ENCODE measurements at regions not wholly inside any gene's neighbourhood (a gene's known extent, or its start where the extent isn't known, plus 50 kb on each side); places are given as distances from the start of the nearest gene placed in this dataset.
"Not testable (repeated sequence)": the region's sequence is repeated elsewhere in the genome, so short reads cannot be mapped to it uniquely, and the experiment has no call there.

- H3K4me1 Mint-ChIP-seq: no peaks in the 10 kb centered on the region
- no peaks in the 10 kb centered on the region for H3K9me3 Mint-ChIP-seq
- H3K36me3 Mint-ChIP-seq: no peaks in the 10 kb centered on the region
- DNase-seq: no peak
- H3K27ac Mint-ChIP-seq: no peak overlapping the region
- no peak overlapping the region for H3K4me3 Mint-ChIP-seq
- H3K27me3 Mint-ChIP-seq: peaks cover 3% of the 10 kb centered on the region
Observed at GRCh38 chr5:42242881-42243485, 180.3 kb upstream of the GHR start.

DNA sequence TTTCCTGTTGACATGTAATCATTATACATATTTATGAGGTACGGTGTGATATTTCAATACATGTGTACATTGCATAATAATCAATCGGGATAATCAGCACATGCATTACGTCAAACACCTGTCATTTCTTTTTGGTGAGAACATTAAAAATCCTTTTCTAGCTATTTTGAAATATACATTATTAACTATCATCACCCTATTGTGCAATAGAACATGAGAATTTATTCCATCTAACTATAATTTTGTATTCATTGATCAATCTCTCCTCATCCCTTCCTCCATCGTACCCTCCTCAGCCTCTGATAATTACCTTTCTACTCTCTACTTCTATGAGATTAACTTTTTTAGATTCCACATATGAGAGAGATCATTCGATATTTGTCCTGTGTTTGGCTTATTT lies 170.9 kb upstream of the GHR start:
- Mint-ChIP-seq H3K27me3 (no peaks in the 10 kb centered on the region), H3K36me3 (no peaks in the 10 kb centered on the region), H3K9me3 (peaks cover 4% of the 10 kb centered on the region), H3K4me1 (no peaks in the 10 kb centered on the region), H3K27ac (no peak overlapping the region), H3K4me3 (no peak overlapping the region)
- DNase-seq: no peak

DNA sequence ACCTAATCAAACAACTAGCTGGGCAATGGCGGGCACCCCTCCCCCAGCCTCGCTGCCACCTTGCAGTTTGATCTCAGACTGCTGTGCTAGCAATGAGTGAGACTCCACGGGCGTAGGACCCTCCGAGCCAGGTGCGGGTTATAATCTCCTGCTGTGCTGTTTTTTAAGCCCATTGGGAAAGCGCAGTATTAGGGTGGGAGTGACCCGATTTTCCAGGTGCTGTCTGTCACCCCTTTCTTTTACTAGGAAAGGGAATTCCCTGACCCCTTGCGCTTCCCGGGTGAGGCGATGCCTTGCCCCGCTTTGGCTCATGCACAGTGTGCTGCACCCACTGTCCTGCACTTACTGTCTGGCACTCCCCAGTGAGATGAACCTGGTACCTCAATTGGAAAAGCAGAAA lies 163.3 kb upstream of the GHR start:
- H3K4me3 Mint-ChIP-seq, H3K9me3 Mint-ChIP-seq, H3K4me1 Mint-ChIP-seq, DNase-seq, H3K27me3 Mint-ChIP-seq, H3K36me3 Mint-ChIP-seq, H3K27ac Mint-ChIP-seq: not testable (repeated sequence)

GRCh38 chr5:42267091-42267490 lies 156.1 kb upstream of the GHR start:
- H3K9me3 Mint-ChIP-seq: peaks cover 1% of the 10 kb centered on the region
- H3K4me3 Mint-ChIP-seq: no peak overlapping the region
- no peaks in the 10 kb centered on the region for H3K4me1 Mint-ChIP-seq
- no peaks in the 10 kb centered on the region for H3K36me3 Mint-ChIP-seq
- no peak for DNase-seq
- H3K27ac Mint-ChIP-seq: no peak overlapping the region
- H3K27me3 Mint-ChIP-seq: peaks cover 3% of the 10 kb centered on the region

GRCh38 chr5:42268170-42268569 lies 155.1 kb upstream of the GHR start:
- not testable (repeated sequence) for H3K36me3 Mint-ChIP-seq, H3K27ac Mint-ChIP-seq, H3K4me1 Mint-ChIP-seq

GRCh38 chr5:42268630-42269029 lies 154.6 kb upstream of the GHR start:
- H3K27me3 Mint-ChIP-seq: peaks cover 3% of the 10 kb centered on the region
- no peaks in the 10 kb centered on the region for H3K4me1 Mint-ChIP-seq
- no peak overlapping the region for H3K4me3 Mint-ChIP-seq
- DNase-seq: no peak
- no peak overlapping the region for H3K27ac Mint-ChIP-seq
- H3K36me3 Mint-ChIP-seq: no peaks in the 10 kb centered on the region
- peaks cover 1% of the 10 kb centered on the region for H3K9me3 Mint-ChIP-seq

More at GRCh38 chr5:42268170-42268569, 155.1 kb upstream of the GHR start:
- not testable (repeated sequence) for DNase-seq, H3K9me3 Mint-ChIP-seq, H3K27me3 Mint-ChIP-seq, H3K4me3 Mint-ChIP-seq

DNA sequence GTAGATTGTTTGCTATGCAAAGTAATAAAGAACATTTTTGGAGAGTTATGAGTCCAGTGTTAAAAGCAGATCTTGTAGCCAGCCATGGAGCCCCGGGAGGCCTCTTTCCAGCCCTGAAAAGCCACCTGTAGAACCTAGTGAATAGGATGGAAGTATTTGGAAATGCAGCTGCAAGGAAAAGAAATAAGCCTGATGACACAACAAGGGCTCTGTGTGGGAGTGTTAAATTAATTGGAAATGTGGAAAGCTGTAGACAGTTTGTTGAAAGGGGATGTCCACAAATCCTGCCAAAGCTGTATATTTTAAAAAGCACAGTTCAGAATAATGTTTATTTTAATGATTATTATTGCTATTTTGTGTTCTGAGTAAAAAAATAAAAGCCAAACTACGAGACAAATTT lies 152.5 kb upstream of the GHR start:
- Mint-ChIP-seq H3K4me3 (no peak overlapping the region), H3K4me1 (no peaks in the 10 kb centered on the region), H3K27ac (no peak overlapping the region), H3K27me3 (peaks cover 3% of the 10 kb centered on the region), H3K9me3 (no peaks in the 10 kb centered on the region), H3K36me3 (no peaks in the 10 kb centered on the region)
- no peak for DNase-seq

GRCh38 chr5:42274913-42275312 lies 148.3 kb upstream of the GHR start:
- Mint-ChIP-seq H3K27ac (no peak overlapping the region), H3K9me3 (no peaks in the 10 kb centered on the region), H3K4me3 (no peak overlapping the region), H3K4me1 (no peaks in the 10 kb centered on the region), H3K27me3 (peaks cover 3% of the 10 kb centered on the region), H3K36me3 (no peaks in the 10 kb centered on the region)
- DNase-seq: no peak

DNA sequence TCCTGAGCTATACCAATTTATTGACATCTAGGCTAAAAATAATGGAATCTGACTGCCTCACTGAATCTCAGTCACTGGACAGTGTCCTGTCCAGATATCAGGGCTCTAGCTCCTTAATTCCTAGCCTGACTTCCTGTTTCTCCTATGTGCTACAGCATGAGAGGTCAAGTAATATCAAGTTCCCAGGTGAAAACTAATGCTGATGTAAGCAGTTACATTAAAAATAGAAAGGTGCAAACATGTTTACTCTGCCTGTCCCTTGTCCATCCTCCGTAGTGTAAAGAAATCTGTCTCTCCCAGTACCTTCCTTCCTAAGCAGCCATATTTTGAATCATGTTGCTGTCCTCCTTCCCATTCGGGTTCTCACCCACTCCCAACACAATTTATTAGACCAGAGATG lies 145.9 kb upstream of the GHR start:
- no peak overlapping the region for H3K4me3 Mint-ChIP-seq
- H3K36me3 Mint-ChIP-seq: no peaks in the 10 kb centered on the region
- no peaks in the 10 kb centered on the region for H3K4me1 Mint-ChIP-seq
- H3K27me3 Mint-ChIP-seq: no peaks in the 10 kb centered on the region
- no peak for DNase-seq
- H3K27ac Mint-ChIP-seq: no peak overlapping the region
- no peaks in the 10 kb centered on the region for H3K9me3 Mint-ChIP-seq

DNA sequence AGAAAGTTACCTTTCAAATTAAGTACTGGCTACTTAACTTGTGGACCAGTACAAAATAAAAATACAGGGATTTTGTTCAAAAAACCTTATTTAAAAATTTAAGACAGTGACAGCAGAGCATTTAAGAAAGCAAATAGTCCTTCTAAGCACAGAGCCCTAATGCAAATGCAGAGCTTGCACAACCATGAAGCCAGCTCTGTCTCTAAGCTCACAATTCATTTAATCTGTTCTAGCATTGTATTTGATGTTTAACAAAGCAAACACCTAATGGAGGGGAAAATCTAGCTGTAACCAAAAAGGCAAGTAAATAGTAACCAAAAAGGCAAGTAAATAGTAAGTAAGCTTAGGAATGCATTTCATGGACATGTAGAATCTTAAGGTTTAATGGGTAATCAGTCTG lies 138.7 kb upstream of the GHR start:
- Mint-ChIP-seq H3K4me3 (no peak overlapping the region), H3K9me3 (no peaks in the 10 kb centered on the region), H3K27me3 (no peaks in the 10 kb centered on the region), H3K4me1 (no peaks in the 10 kb centered on the region), H3K27ac (no peak overlapping the region), H3K36me3 (no peaks in the 10 kb centered on the region)
- no peak for DNase-seq

GRCh38 chr5:42285230-42285629 lies 138.0 kb upstream of the GHR start:
- no peak overlapping the region for H3K4me3 Mint-ChIP-seq
- H3K4me1 Mint-ChIP-seq: no peaks in the 10 kb centered on the region
- DNase-seq: no peak
- no peak overlapping the region for H3K27ac Mint-ChIP-seq
- H3K36me3 Mint-ChIP-seq: no peaks in the 10 kb centered on the region
- H3K9me3 Mint-ChIP-seq: no peaks in the 10 kb centered on the region
- no peaks in the 10 kb centered on the region for H3K27me3 Mint-ChIP-seq

GRCh38 chr5:42300496-42300895 lies 122.7 kb upstream of the GHR start:
- Mint-ChIP-seq H3K4me1 (no peaks in the 10 kb centered on the region), H3K27ac (no peak overlapping the region), H3K4me3 (no peak overlapping the region), H3K9me3 (peaks cover 9% of the 10 kb centered on the region), H3K27me3 (no peaks in the 10 kb centered on the region), H3K36me3 (no peaks in the 10 kb centered on the region)
- no peak for DNase-seq

- DNase-seq: no peak
- H3K27ac Mint-ChIP-seq: no peak overlapping the region
- H3K4me1 Mint-ChIP-seq: no peaks in the 10 kb centered on the region
- peaks cover 9% of the 10 kb centered on the region for H3K9me3 Mint-ChIP-seq
- no peaks in the 10 kb centered on the region for H3K27me3 Mint-ChIP-seq
- no peak overlapping the region for H3K4me3 Mint-ChIP-seq
- H3K36me3 Mint-ChIP-seq: no peaks in the 10 kb centered on the region
Observed at GRCh38 chr5:42301349-42301748, 121.9 kb upstream of the GHR start.

DNA sequence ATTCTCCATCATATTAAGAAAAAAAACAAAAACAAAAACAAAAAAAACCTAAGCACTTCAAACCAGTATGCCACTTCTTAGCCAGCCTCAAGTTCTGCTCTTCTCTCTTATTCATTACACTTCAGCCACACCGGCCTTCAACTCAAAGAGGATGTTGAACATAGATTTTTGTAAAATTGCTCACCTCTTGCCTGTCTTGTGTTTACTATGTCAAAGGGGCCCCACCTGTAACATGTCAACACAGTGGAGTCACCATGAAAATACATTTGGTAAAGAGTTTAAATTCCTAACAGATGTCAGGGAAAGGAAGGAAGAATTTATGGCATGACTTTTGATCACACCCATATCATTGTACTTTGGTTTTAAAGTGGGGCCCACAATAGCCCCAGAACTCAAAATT lies 121.1 kb upstream of the GHR start:
- Mint-ChIP-seq H3K4me3 (no peak overlapping the region), H3K27me3 (no peaks in the 10 kb centered on the region), H3K36me3 (no peaks in the 10 kb centered on the region), H3K27ac (no peak overlapping the region), H3K4me1 (no peaks in the 10 kb centered on the region), H3K9me3 (peaks cover 3% of the 10 kb centered on the region)
- DNase-seq: no peak

DNA sequence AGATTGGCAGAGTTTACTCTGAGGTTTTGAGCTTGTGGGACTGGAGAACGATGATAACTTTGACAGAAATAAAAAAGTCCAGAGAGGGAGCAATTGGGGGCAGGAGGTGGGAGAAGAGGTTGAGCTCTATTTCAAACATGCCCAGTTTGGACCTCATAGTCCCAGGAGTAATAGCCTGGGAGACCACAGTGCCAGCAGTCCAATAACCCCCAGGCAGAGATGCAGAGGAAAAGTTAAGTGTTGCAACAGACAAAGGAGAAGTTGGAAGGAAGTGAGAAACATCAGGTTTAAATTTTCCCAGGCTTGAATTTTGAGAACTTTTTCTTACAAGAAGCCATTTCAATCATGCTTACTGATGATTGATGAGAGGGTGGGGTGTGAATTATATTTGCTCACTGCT lies 117.0 kb upstream of the GHR start:
- Mint-ChIP-seq H3K4me1 (no peaks in the 10 kb centered on the region), H3K4me3 (no peak overlapping the region), H3K27me3 (no peaks in the 10 kb centered on the region), H3K27ac (no peak overlapping the region), H3K9me3 (no peaks in the 10 kb centered on the region), H3K36me3 (no peaks in the 10 kb centered on the region)
- DNase-seq: no peak

GRCh38 chr5:42309865-42310264 lies 113.4 kb upstream of the GHR start:
- no peak for DNase-seq
- Mint-ChIP-seq H3K36me3 (no peaks in the 10 kb centered on the region), H3K27me3 (no peaks in the 10 kb centered on the region), H3K9me3 (no peaks in the 10 kb centered on the region), H3K4me1 (no peaks in the 10 kb centered on the region), H3K27ac (no peak overlapping the region), H3K4me3 (no peak overlapping the region)

DNA sequence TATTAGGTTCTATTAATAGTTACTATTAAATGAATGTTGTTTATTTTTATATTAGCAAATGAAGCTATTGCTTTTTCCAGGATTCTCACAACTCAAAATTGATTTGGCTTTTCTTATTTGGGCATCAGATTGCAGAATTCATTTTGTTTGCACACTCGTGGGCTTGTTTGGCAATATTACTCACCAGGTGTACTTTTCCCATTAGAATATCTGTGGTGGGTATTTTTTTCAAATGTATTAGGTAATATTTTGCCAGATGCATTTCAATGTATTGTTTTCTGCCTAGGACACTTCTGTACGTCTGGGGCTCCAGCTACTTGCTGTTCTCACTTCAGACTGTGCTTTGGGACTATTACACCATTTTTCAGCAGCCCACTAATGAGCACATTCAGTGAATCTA lies 108.0 kb upstream of the GHR start:
- H3K36me3 Mint-ChIP-seq: no peaks in the 10 kb centered on the region
- peaks cover 8% of the 10 kb centered on the region for H3K9me3 Mint-ChIP-seq
- H3K4me3 Mint-ChIP-seq: no peak overlapping the region
- no peaks in the 10 kb centered on the region for H3K4me1 Mint-ChIP-seq
- DNase-seq: no peak
- no peak overlapping the region for H3K27ac Mint-ChIP-seq
- H3K27me3 Mint-ChIP-seq: no peaks in the 10 kb centered on the region

Measured in activated naive CD8-positive, alpha-beta T cell treated with anti-CD3 and anti-CD28 coated beads for 36 hours (primary cell).